CD4-positive, alpha-beta T cell (primary cell): ENCODE measurements at regions not wholly inside any gene's neighbourhood (a gene's known extent, or its start where the extent isn't known, plus 50 kb on each side); places are given as distances from the start of the nearest gene placed in this dataset.
"Not testable (repeated sequence)": the region's sequence is repeated elsewhere in the genome, so short reads cannot be mapped to it uniquely, and the experiment has no call there.

Experiments
- ATAC-seq: fragments of 200-7000 bp; cut with Tn5 transposase; one replicate; pipeline ENCODE4 v1.10.0; 2022; ENCODE audit warnings: mild to moderate bottlenecking; ENCODE audit not compliant: poor library complexity
- CTCF ChIA-PET: fragments of 350-600 bp; sonication (Branson Sonifier 250); formaldehyde crosslinking; loops from one replicate; lab custom pipeline; 2021; ENCODE audit warnings: antibody characterized with exemption, inconsistent platforms; lab: Charles Lee
- POLR2A ChIA-PET: fragments of 350-600 bp; sonication (Branson Sonifier 250); formaldehyde crosslinking; loops from one replicate; lab custom pipeline; 2021; ENCODE audit warnings: antibody characterized with exemption, inconsistent platforms; lab: Charles Lee
- DNase-seq, 14 experiments: peaks; one replicate each; pipeline ENCODE4 v3.0.0-alpha.2; 2013 to 2020; ENCODE audit warnings: mixed read lengths in 2 of 14
- H3K27ac ChIP-seq, 2 donors: one replicate each; pipeline versions ENCODE4 v1.5.1 to v1.7.0; 2013; ENCODE audit warnings: low read length in 2 of 2, low read depth in 1 of 2, mild to moderate bottlenecking in 1 of 2
- H3K27me3 ChIP-seq, 2 experiments: 1 replicate in 1 of 2; 2 replicates in 1 of 2; pipeline versions ENCODE4 v1.6.1 to v1.7.0; 2013; ENCODE audit warnings: low read length in 2 of 2, control low read depth in 1 of 2, mild to moderate bottlenecking in 1 of 2, moderate library complexity in 1 of 2; ENCODE audit not compliant: insufficient read depth in 2 of 2, control insufficient read depth in 1 of 2
- H3K36me3 ChIP-seq: one replicate; pipeline ENCODE4 v1.6.1; 2013; ENCODE audit warnings: low read length, control low read depth; ENCODE audit not compliant: insufficient read depth
- H3K4me1 ChIP-seq: one replicate; pipeline ENCODE4 v1.6.1; 2013; ENCODE audit warnings: low read length, control low read depth; ENCODE audit not compliant: insufficient read depth
- H3K4me3 ChIP-seq: one replicate; pipeline ENCODE4 v1.5.1; 2013; ENCODE audit warnings: mild to moderate bottlenecking, low read length, moderate library complexity
- H3K9me3 ChIP-seq, 2 experiments: 1 replicate in 1 of 2; 2 replicates in 1 of 2; pipeline versions ENCODE4 v1.6.1 to v1.7.0; 2013; ENCODE audit warnings: low read length in 2 of 2, mild to moderate bottlenecking in 2 of 2, control low read depth in 1 of 2, moderate library complexity in 1 of 2; ENCODE audit not compliant: control insufficient read depth in 1 of 2, insufficient read depth in 1 of 2
- H3K27ac Mint-ChIP-seq: one replicate; pipeline ENCODE4 v1.8.0; 2020; ENCODE audit warnings: mixed read lengths
- H3K27me3 Mint-ChIP-seq: one replicate; pipeline ENCODE4 v1.8.0; 2021; ENCODE audit warnings: mixed read lengths
- H3K36me3 Mint-ChIP-seq: one replicate; pipeline ENCODE4 v1.8.0; 2021; ENCODE audit warnings: low read depth, mixed read lengths
- H3K4me1 Mint-ChIP-seq: one replicate; pipeline ENCODE4 v1.8.0; 2021; ENCODE audit warnings: low read depth, mixed read lengths
- H3K4me3 Mint-ChIP-seq: one replicate; pipeline ENCODE4 v1.8.0; 2020; ENCODE audit warnings: mild to moderate bottlenecking, mixed read lengths
- H3K9me3 Mint-ChIP-seq: one replicate; pipeline ENCODE4 v1.8.0; 2020; ENCODE audit warnings: mixed read lengths
- CTCF ChIP-seq: fragments of 200-600 bp; IDR thresholded peaks from one replicate; pipeline ENCODE4 v1.8.0; 2022; ENCODE audit warnings: antibody characterized with exemption, mild to moderate bottlenecking
- intact Hi-C, 2 experiments: fragments of 100-400 bp; cut with DNase I in 1 of 2; cut with micrococcal nuclease in 1 of 2; formaldehyde crosslinking; loops; one replicate each; pipeline versions ENCODE4 v1.15.1 to v1.9.0; 2023 to 2025; cut with DNase I, micrococcal nuclease

- no peak for ATAC-seq
- Mint-ChIP-seq H3K27me3 (no peaks in the 10 kb centered on the region), H3K4me3 (no peak overlapping the region), H3K9me3 (no peaks in the 10 kb centered on the region), H3K27ac (no peak overlapping the region), H3K4me1 (peaks cover 6% of the 10 kb centered on the region), H3K36me3 (no peaks in the 10 kb centered on the region)
- no peaks in the 10 kb centered on the region for H3K36me3 ChIP-seq
- H3K27me3 ChIP-seq = no peaks in the 10 kb centered on the region
- no peak overlapping the region for H3K4me3 ChIP-seq
- ChIA-PET CTCF (no interaction called here), POLR2A (no interaction called here)
- intact Hi-C loops = no loop called here
- H3K9me3 ChIP-seq = peaks cover 0 to 4% of the 10 kb centered on the region in 2 experiments
- H3K27ac ChIP-seq = no peak overlapping the region
- DNase-seq = no peak
- H3K4me1 ChIP-seq = no peaks in the 10 kb centered on the region
- no peak for TF ChIP-seq CTCF
Measured at GRCh38 chr6:112683926-112684325, 336.8 kb downstream of the RFPL4B start.

- H3K9me3 Mint-ChIP-seq, H3K9me3 ChIP-seq, H3K36me3 ChIP-seq, H3K4me3 ChIP-seq, H3K4me1 Mint-ChIP-seq, POLR2A ChIA-PET, H3K36me3 Mint-ChIP-seq, intact Hi-C loops, H3K27me3 Mint-ChIP-seq, H3K4me1 ChIP-seq, DNase-seq, H3K27me3 ChIP-seq, H3K27ac ChIP-seq, H3K4me3 Mint-ChIP-seq, CTCF ChIA-PET, ATAC-seq, H3K27ac Mint-ChIP-seq: not testable (repeated sequence)
Measured at GRCh38 chr6:112685521-112686220, 338.5 kb downstream of the RFPL4B start.

GRCh38 chr6:112688487-112689165, 341.5 kb downstream of the RFPL4B start:
- H3K36me3 Mint-ChIP-seq, POLR2A ChIA-PET, H3K4me1 ChIP-seq, H3K27ac ChIP-seq, intact Hi-C loops, H3K27me3 ChIP-seq, CTCF ChIA-PET, H3K27me3 Mint-ChIP-seq, H3K9me3 Mint-ChIP-seq, H3K4me3 Mint-ChIP-seq, ATAC-seq, H3K4me3 ChIP-seq, H3K27ac Mint-ChIP-seq, DNase-seq, H3K4me1 Mint-ChIP-seq, H3K9me3 ChIP-seq, H3K36me3 ChIP-seq: not testable (repeated sequence)

- DNase-seq, H3K27ac Mint-ChIP-seq, H3K4me1 Mint-ChIP-seq, H3K9me3 ChIP-seq, ATAC-seq, H3K9me3 Mint-ChIP-seq, H3K4me3 Mint-ChIP-seq, intact Hi-C loops, H3K36me3 ChIP-seq, H3K4me3 ChIP-seq, H3K27me3 Mint-ChIP-seq, H3K27ac ChIP-seq, H3K27me3 ChIP-seq, H3K4me1 ChIP-seq, POLR2A ChIA-PET, H3K36me3 Mint-ChIP-seq, CTCF ChIA-PET: not testable (repeated sequence)
Measured at GRCh38 chr6:112689183-112689858, 342.2 kb downstream of the RFPL4B start.
